ENCODE measurements at regions not wholly inside any gene's neighbourhood (a gene's known extent, or its start where the extent isn't known, plus 50 kb on each side); places are given as distances from the start of the nearest gene placed in this dataset.
"Not testable (repeated sequence)": the region's sequence is repeated elsewhere in the genome, so short reads cannot be mapped to it uniquely, and the experiment has no call there.

GRCh38 chr22:12384612-12385011 lies 3143.4 kb upstream of the OR11H1 start:
- ATAC-seq; H3K4me3 ChIP-seq; H3K36me3 ChIP-seq (ENCODE audit: insufficient read depth in 1 of 2, low read depth in 1 of 2); H3K27ac ChIP-seq; DNase-seq; H3K4me1 ChIP-seq; H3K9me3 ChIP-seq; intact Hi-C loops (cut with DNase I); H3K27me3 ChIP-seq (ENCODE audit: insufficient read depth in 3 of 3, low read length in 2 of 3): not testable (repeated sequence)
- 85 to 89% (median 88%) methylated on average over 4 of the region's 4 CpGs for WGBS, 3 donors

DNA sequence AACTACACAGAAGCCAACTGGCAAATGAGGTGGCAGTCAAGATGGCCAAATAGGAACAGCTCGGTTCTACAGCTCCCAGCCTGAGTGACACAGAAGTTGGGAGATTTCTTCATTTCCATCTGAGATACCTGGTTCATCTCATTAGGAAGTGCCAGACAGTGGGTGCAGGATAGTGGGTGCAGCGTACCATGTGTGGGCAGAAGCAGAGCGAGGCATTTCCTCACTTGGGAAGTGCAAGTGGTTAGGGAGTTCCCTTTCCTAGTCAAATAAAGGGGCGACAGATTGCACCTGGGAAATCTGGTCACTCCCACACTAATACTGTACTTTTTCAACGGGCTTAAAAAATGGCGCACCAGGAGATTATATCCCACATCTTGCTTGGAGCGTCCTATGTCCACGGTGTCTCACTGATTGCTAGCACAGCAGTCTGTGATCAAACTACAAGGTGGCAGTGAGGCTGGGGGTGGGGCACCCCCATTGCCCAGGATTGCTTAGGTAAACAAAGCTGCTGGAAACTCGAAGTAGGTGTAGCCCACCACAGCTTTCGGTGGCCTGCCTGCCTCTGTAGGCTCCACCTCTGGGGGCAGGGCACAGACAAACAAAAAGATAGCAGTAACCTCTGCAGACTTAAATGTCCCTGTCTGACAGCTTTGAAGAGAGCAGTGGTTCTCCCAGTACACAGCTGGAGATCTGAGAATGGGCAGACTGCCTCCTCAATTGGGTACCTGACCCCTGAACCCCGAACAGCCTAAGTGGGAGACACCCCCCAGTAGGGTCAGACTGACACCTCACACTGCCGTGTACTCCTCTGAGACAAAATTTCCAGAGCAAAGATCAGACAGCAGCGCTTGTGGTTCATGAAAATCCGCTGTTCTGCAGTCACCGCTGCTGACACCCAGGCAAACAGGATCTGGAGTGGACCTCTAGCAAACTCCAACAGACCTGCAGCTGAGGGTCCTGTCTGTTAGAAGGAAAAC lies 3138.9 kb upstream of the OR11H1 start:
- DNase-seq = peak in 1 of 2 donors; percentile 20
- WGBS, 3 donors = 62 to 65% (median 62%) methylated on average over 15 of the region's 15 CpGs

DNA sequence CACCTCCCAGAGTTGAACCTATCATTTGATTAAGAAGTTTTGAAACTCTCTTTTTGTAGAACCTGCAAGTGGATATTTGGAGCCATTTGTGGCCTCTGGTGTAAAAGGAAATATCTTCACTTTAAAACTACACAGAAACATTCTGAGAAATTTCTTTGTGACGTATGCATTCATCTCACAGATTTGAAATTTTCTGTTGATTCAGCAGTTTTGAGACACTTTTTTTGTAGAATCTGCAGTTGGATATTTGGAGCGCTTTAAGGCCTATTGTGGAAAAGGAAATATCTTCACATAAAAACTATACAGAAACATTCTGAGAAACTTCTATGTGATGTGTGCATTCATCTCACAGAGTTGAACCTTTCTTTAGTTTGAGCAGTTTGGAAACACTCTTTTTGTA lies 3130.7 kb upstream of the OR11H1 start:
- H3K9me3 ChIP-seq; H3K36me3 ChIP-seq (ENCODE audit: insufficient read depth in 1 of 2, low read depth in 1 of 2); H3K27ac ChIP-seq; H3K4me1 ChIP-seq; intact Hi-C loops (cut with DNase I); H3K4me3 ChIP-seq; ATAC-seq; DNase-seq; H3K27me3 ChIP-seq (ENCODE audit: insufficient read depth in 3 of 3, low read length in 2 of 3): not testable (repeated sequence)
- WGBS, 3 donors = 77 to 80% (median 78%) methylated on average over 2 of the region's 2 CpGs

More for the DNA sequence above, 3138.9 kb upstream of the OR11H1 start:
- H3K36me3 ChIP-seq (ENCODE audit: insufficient read depth in 1 of 2, low read depth in 1 of 2); H3K4me1 ChIP-seq; H3K9me3 ChIP-seq; H3K27me3 ChIP-seq (ENCODE audit: insufficient read depth in 3 of 3, low read length in 2 of 3); H3K27ac ChIP-seq; H3K4me3 ChIP-seq; intact Hi-C loops (cut with DNase I); ATAC-seq: not testable (repeated sequence)

- H3K4me1 ChIP-seq; intact Hi-C loops (cut with DNase I); H3K27ac ChIP-seq; H3K27me3 ChIP-seq (ENCODE audit: insufficient read depth in 3 of 3, low read length in 2 of 3); H3K4me3 ChIP-seq; H3K9me3 ChIP-seq; DNase-seq; ATAC-seq; H3K36me3 ChIP-seq (ENCODE audit: insufficient read depth in 1 of 2, low read depth in 1 of 2): not testable (repeated sequence)
- 86 to 91% (median 89%) methylated on average over 1 of the region's 1 CpG for WGBS, 3 donors
These were observed 3126.1 kb upstream of the OR11H1 start for GRCh38 chr22:12401942-12402341.

DNA sequence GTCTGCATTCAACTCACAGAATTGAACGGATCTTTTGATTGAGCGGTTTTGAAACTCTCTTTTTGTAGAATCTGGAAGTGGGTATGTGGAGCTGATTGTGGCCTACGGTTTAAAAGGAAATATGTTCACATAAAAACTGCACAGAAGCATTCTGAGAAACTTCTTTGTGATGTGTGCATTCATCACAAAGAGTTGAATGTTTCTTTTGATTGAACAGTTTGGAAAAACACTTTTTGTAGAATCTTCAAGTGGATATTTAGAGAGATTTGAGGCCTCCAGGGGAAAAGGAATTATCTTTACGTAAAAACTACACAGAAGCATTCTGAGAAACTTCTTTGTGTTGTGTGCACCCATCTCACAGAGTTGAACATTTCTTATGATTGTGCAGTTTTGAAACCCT lies 3125.5 kb upstream of the OR11H1 start:
- H3K27me3 ChIP-seq (ENCODE audit: insufficient read depth in 3 of 3, low read length in 2 of 3); H3K27ac ChIP-seq; H3K4me1 ChIP-seq; H3K4me3 ChIP-seq; H3K9me3 ChIP-seq; DNase-seq; ATAC-seq; H3K36me3 ChIP-seq (ENCODE audit: insufficient read depth in 1 of 2, low read depth in 1 of 2); intact Hi-C loops (cut with DNase I): not testable (repeated sequence)
- 44 to 50% (median 48%) methylated on average over 4 of the region's 4 CpGs for whole genome bisulfite sequencing, 3 donors

GRCh38 chr22:12435890-12436289 lies 3092.1 kb upstream of the OR11H1 start:
- whole genome bisulfite sequencing, 3 donors = 89 to 93% (median 92%) methylated on average over 3 of the region's 3 CpGs
- H3K27me3 ChIP-seq (ENCODE audit: insufficient read depth in 3 of 3, low read length in 2 of 3); H3K36me3 ChIP-seq (ENCODE audit: insufficient read depth in 1 of 2, low read depth in 1 of 2); H3K27ac ChIP-seq; intact Hi-C loops (cut with DNase I); DNase-seq; H3K4me1 ChIP-seq; ATAC-seq; H3K4me3 ChIP-seq: not testable (repeated sequence)
- H3K9me3 ChIP-seq = peaks cover 15% of the 10 kb centered on the region

Measured in psoas muscle (tissue), 7 donors.